HCT116 (cell line): ENCODE measurements at regions not wholly inside any gene's neighbourhood (a gene's known extent, or its start where the extent isn't known, plus 50 kb on each side); places are given as distances from the start of the nearest gene placed in this dataset.

ENCODE experiments used
- ATAC-seq: fragments of 200-7000 bp; cut with Tn5 transposase; 2 replicates; pipeline ENCODE4 v1.9.1; 2020; ENCODE audit warnings: mild to moderate bottlenecking, moderate library complexity
- BruUV-seq: library from RNA; stranded (reverse); fragments of 400-500 nt; replicated peaks from 2 replicates; lab custom pipeline; 2021; lab: Mats Ljungman, UMichigan
- CTCF ChIA-PET: fragments of 300-600 bp; sonication (Branson Sonifier 250); formaldehyde crosslinking; loops from one replicate; lab custom pipeline; 2021; ENCODE audit warnings: antibody characterized with exemption; lab: Charles Lee
- POLR2A ChIA-PET: fragments of 300-600, 350-600 bp; sonication (Branson Sonifier 250); formaldehyde crosslinking; loops from one replicate; lab custom pipeline; 2021; ENCODE audit warnings: antibody characterized with exemption; lab: Charles Lee
- RAD21 ChIA-PET, 2 experiments: fragments of 300-600 bp; sonication (Branson Sonifier 250); formaldehyde crosslinking; loops; one replicate each; lab custom pipeline; 2023; ENCODE audit warnings: low total read pairs in 2 of 2; ENCODE audit not compliant: uncharacterized antibody in 2 of 2, unreplicated experiment in 2 of 2, low non-redundant PET in 1 of 2; lab: Charles Lee
- DNase-seq: peaks from one replicate; pipeline ENCODE4 v3.0.0-alpha.2; 2010; ENCODE audit warnings: low read depth, low spot score
- H2AFZ ChIP-seq: fragments of 200-600 bp; shearing (Covaris generic), sonication (generic); 2 replicates; pipeline ENCODE4 v1.6.1; 2017; ENCODE audit warnings: low read depth, mixed run types, mixed read lengths, antibody characterized with exemption, low read length; ENCODE audit not compliant: poor library complexity, severe bottlenecking
- H3K27ac ChIP-seq: 2 replicates; pipeline ENCODE4 v1.5.1; 2012; ENCODE audit warnings: low read depth, low read length
- H3K27me3 ChIP-seq: fragments of 200-600 bp; sonication (generic); 2 replicates; pipeline ENCODE4 v1.6.1; 2016; ENCODE audit warnings: mixed run types, low read length, mixed read lengths; ENCODE audit not compliant: insufficient read depth
- H3K36me3 ChIP-seq, 2 experiments: fragments of 200-500 bp in 1 of 2; fragments of 200-600 bp in 1 of 2; sonication (Bioruptor generic) in 1 of 2; sonication (generic) in 1 of 2; 2 replicates each; pipeline versions ENCODE4 v1.5.1 to v1.6.1; 2014 to 2016; ENCODE audit warnings: low read length in 2 of 2, inconsistent platforms in 1 of 2, mixed read lengths in 1 of 2, mixed run types in 1 of 2; ENCODE audit not compliant: insufficient read depth in 2 of 2, control insufficient read depth in 1 of 2
- H3K4me1 ChIP-seq, 2 experiments: fragments of 200-600 bp in 1 of 2; sonication (generic) in 1 of 2; 2 replicates each; pipeline versions ENCODE4 v1.5.1 to v1.6.1; 2012 to 2017; ENCODE audit warnings: low read length in 2 of 2, inconsistent platforms in 1 of 2, mild to moderate bottlenecking in 1 of 2, mixed read lengths in 1 of 2, mixed run types in 1 of 2, moderate library complexity in 1 of 2; ENCODE audit not compliant: insufficient read depth in 2 of 2, control insufficient read depth in 1 of 2
- H3K4me2 ChIP-seq: fragments of 200-600 bp; sonication (generic); 2 replicates; pipeline ENCODE4 v1.6.1; 2017; ENCODE audit warnings: mixed run types, low read length, mixed read lengths
- H3K4me3 ChIP-seq, 2 experiments: fragments of 200-600 bp in 1 of 2; sonication (generic) in 1 of 2; replicated peaks in 1 of 2; 2 replicates each; pipeline ENCODE4 v1.5.1; 2011 to 2016; ENCODE audit warnings: low read length in 2 of 2, control low read depth in 1 of 2, low read depth in 1 of 2, mild to moderate bottlenecking in 1 of 2, mixed read lengths in 1 of 2, mixed run types in 1 of 2
- H3K79me2 ChIP-seq: fragments of 200-600 bp; sonication (generic); 2 replicates; pipeline ENCODE4 v1.6.1; 2017; ENCODE audit warnings: mild to moderate bottlenecking, mixed run types, low read length, moderate library complexity, mixed read lengths; ENCODE audit not compliant: insufficient read depth
- H3K9ac ChIP-seq: fragments of 200-600 bp; sonication (generic); 2 replicates; pipeline ENCODE4 v1.6.1; 2016; ENCODE audit warnings: low read length, mixed read lengths
- H3K9me2 ChIP-seq: fragments of 200-600 bp; sonication (generic), shearing (Covaris generic); 2 replicates; pipeline ENCODE4 v1.6.1; 2017; ENCODE audit warnings: mixed run types, mild to moderate bottlenecking, moderate library complexity; ENCODE audit not compliant: insufficient read depth
- H3K9me3 ChIP-seq, 2 experiments: fragments of 200-500 bp in 1 of 2; fragments of 200-600 bp in 1 of 2; sonication (Bioruptor generic) in 1 of 2; sonication (generic) in 1 of 2; 2 replicates each; pipeline ENCODE4 v1.6.1; 2014 to 2017; ENCODE audit warnings: low read length in 2 of 2, mixed read lengths in 2 of 2, inconsistent platforms in 1 of 2, low read depth in 1 of 2, mild to moderate bottlenecking in 1 of 2, mixed run types in 1 of 2, moderate library complexity in 1 of 2; ENCODE audit not compliant: control insufficient read depth in 1 of 2, insufficient read depth in 1 of 2
- H4K20me1 ChIP-seq: fragments of 200-600 bp; sonication (generic), shearing (Covaris generic); 2 replicates; pipeline ENCODE4 v1.6.1; 2017; ENCODE audit warnings: mixed run types, mild to moderate bottlenecking, moderate library complexity; ENCODE audit not compliant: insufficient read depth
- EZH2 ChIP-seq: fragments of 200-600 bp; sonication (generic); IDR thresholded peaks from 2 replicates; pipeline ENCODE4 v1.6.1; 2017; ENCODE audit warnings: antibody characterized with exemption, mixed run types
- EZH2phosphoT487 ChIP-seq: fragments of 200-600 bp; IDR thresholded peaks from 2 replicates; pipeline ENCODE4 v1.6.1; 2018; ENCODE audit warnings: antibody characterized with exemption, borderline replicate concordance
- FOSL1 ChIP-seq: IDR thresholded peaks from 2 replicates; pipeline ENCODE4 v1.6.1; 2012; ENCODE audit warnings: low read depth
- JUND ChIP-seq: IDR thresholded peaks from 2 replicates; pipeline ENCODE4 v1.6.1; 2012
- MAX ChIP-seq: IDR thresholded peaks from 2 replicates; pipeline ENCODE4 v1.6.1; 2012
- RAD21 ChIP-seq: IDR thresholded peaks from 2 replicates; pipeline ENCODE4 v1.6.1; 2012; ENCODE audit warnings: low read depth, mild to moderate bottlenecking
- SRF ChIP-seq: IDR thresholded peaks from 2 replicates; pipeline ENCODE4 v1.6.1; 2012; ENCODE audit warnings: low read depth
- YY1 ChIP-seq: IDR thresholded peaks from 2 replicates; pipeline ENCODE4 v1.6.1; 2011; ENCODE audit warnings: low read length, low read depth, moderate library complexity, mild to moderate bottlenecking; ENCODE audit not compliant: insufficient replicate concordance; ENCODE audit errors: extremely low read depth
- intact Hi-C: fragments of 100-400 bp; cut with micrococcal nuclease; formaldehyde crosslinking; loops from 2 replicates; pipeline ENCODE4 v1.10.0; 2022
- TF ChIP-seq, protein P1 (sequence below): IDR thresholded peaks from 2 replicates; pipeline ENCODE4 v1.6.1; 2012
- TF ChIP-seq, protein P2 (sequence below), 3 experiments: fragments of 200-600 bp in 1 of 3; sonication (generic) in 1 of 3; IDR thresholded peaks in 2 of 3; conservative IDR thresholded peaks in 1 of 3; 2 replicates each; pipeline ENCODE4 v1.5.1; 2012 to 2017; ENCODE audit warnings: low read depth in 2 of 3, low read length in 2 of 3, antibody characterized with exemption in 1 of 3, borderline replicate concordance in 1 of 3, control low read depth in 1 of 3, mild to moderate bottlenecking in 1 of 3, mixed read lengths in 1 of 3, mixed run types in 1 of 3, moderate library complexity in 1 of 3; ENCODE audit not compliant: insufficient read depth in 1 of 3

- Histone ChIP-seq H2AFZ (no peak overlapping the region), H3K79me2 (no peaks in the 10 kb centered on the region), H3K4me2 (no peak overlapping the region), H3K9me2 (no peaks in the 10 kb centered on the region), H3K9ac (no peak overlapping the region), H3K4me1 (no peaks in the 10 kb centered on the region), H3K9me3 (no peaks in the 10 kb centered on the region), H3K4me3 (no peak overlapping the region), H3K36me3 (no peaks in the 10 kb centered on the region), H3K27me3 (peaks cover 26% of the 10 kb centered on the region), H3K27ac (no peak overlapping the region), H4K20me1 (no peaks in the 10 kb centered on the region)
- POLR2A ChIA-PET, result no interaction called here
- DNase-seq (no peak), ATAC-seq (no peak)
- BruUV-seq, result no TSS peak
- intact Hi-C loops, result no loop called here
- CTCF ChIA-PET, result interaction anchor here (1.3 kb wide), 1 partner anchor 14 kb away, joined by 5 read pairs; no protein-coding TSS in a partner anchor
- TF ChIP-seq, protein P1, sequence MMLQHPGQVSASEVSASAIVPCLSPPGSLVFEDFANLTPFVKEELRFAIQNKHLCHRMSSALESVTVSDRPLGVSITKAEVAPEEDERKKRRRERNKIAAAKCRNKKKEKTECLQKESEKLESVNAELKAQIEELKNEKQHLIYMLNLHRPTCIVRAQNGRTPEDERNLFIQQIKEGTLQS, result no peak
- TF ChIP-seq FOSL1 (no peak), JUND (no peak), YY1 (no peak), EZH2 (no peak)
- TF ChIP-seq, protein P2, sequence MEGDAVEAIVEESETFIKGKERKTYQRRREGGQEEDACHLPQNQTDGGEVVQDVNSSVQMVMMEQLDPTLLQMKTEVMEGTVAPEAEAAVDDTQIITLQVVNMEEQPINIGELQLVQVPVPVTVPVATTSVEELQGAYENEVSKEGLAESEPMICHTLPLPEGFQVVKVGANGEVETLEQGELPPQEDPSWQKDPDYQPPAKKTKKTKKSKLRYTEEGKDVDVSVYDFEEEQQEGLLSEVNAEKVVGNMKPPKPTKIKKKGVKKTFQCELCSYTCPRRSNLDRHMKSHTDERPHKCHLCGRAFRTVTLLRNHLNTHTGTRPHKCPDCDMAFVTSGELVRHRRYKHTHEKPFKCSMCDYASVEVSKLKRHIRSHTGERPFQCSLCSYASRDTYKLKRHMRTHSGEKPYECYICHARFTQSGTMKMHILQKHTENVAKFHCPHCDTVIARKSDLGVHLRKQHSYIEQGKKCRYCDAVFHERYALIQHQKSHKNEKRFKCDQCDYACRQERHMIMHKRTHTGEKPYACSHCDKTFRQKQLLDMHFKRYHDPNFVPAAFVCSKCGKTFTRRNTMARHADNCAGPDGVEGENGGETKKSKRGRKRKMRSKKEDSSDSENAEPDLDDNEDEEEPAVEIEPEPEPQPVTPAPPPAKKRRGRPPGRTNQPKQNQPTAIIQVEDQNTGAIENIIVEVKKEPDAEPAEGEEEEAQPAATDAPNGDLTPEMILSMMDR (IDR thresholded peaks at IDR 0.05 in 2 of 3, conservative IDR thresholded peaks at IDR 0.05 in 1 of 3; ENCODE audit: borderline replicate concordance in 1 of 3, insufficient read depth in 1 of 3, low read depth in 2 of 3, low read length in 2 of 3), result no peak
- RAD21 ChIA-PET, result no interaction called here
Measured at GRCh38 chr18:24740829-24741228, 280.4 kb downstream of the HRH4 start.

DNA sequence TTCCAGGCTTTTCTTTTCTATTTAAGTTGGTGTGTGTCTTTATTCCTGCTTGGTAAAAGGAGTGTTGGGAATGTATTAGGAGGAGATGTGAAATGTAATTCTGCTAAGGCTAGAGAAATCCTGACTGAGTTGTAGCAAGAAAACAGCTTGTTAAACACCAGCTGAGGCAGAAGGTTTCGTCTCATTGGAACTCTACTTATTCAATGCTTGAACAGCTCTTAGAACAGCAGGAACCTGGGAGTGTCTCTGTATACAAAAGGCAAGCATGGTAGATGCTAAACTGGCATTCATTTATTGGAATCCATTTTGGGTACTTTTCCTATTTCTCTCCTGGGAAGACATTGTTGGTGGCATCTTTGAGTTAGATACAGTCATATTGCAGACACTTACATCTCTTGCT, 280.9 kb downstream of the HRH4 start:
- Histone ChIP-seq H2AFZ (no peak overlapping the region), H3K9ac (no peak overlapping the region), H3K27ac (no peak overlapping the region), H4K20me1 (no peaks in the 10 kb centered on the region), H3K4me1 (no peaks in the 10 kb centered on the region), H3K27me3 (peaks cover 26% of the 10 kb centered on the region), H3K9me2 (no peaks in the 10 kb centered on the region), H3K9me3 (no peaks in the 10 kb centered on the region), H3K36me3 (no peaks in the 10 kb centered on the region), H3K4me3 (no peak overlapping the region), H3K79me2 (no peaks in the 10 kb centered on the region), H3K4me2 (no peak overlapping the region)
- DNase-seq (no peak), ATAC-seq (no peak)
- CTCF ChIA-PET, result interaction anchor here (1.3 kb wide), 1 partner anchor 15 kb away, joined by 5 read pairs; no protein-coding TSS in a partner anchor
- RAD21 ChIA-PET, result no interaction called here
- BruUV-seq, result no TSS peak
- no peak for TF ChIP-seq RAD21
- no peak for TF ChIP-seq SRF
- no peak for TF ChIP-seq EZH2phosphoT487
- no peak for TF ChIP-seq MAX
- no peak for TF ChIP-seq FOSL1
- POLR2A ChIA-PET, result no interaction called here
- intact Hi-C loops, result no loop called here
